Hepatocyte (in vitro differentiated cells): ENCODE measurements at regions not wholly inside any gene's neighbourhood (a gene's known extent, or its start where the extent isn't known, plus 50 kb on each side); places are given as distances from the start of the nearest gene placed in this dataset.

Source experiments
- DNase-seq: peaks from one replicate; pipeline ENCODE4 v3.0.0-alpha.2; 2016; ENCODE audit warnings: low spot score
- H2AFZ ChIP-seq: fragments of 200-600 bp; sonication (generic); 2 replicates; pipeline ENCODE4 v1.6.0; 2016; ENCODE audit warnings: antibody characterized with exemption, mild to moderate bottlenecking
- H3K27ac ChIP-seq: fragments of 200-600 bp; sonication (generic); 2 replicates; pipeline ENCODE4 v1.5.1; 2016; ENCODE audit warnings: mild to moderate bottlenecking
- H3K27me3 ChIP-seq: fragments of 200-600 bp; sonication (generic); 2 replicates; pipeline ENCODE4 v1.6.1; 2016
- H3K36me3 ChIP-seq: fragments of 200-600 bp; sonication (generic); replicated peaks from 2 replicates; pipeline ENCODE4 v1.5.1; 2016; ENCODE audit warnings: low read depth; ENCODE audit not compliant: insufficient read depth
- H3K4me1 ChIP-seq: fragments of 200-600 bp; sonication (generic); 2 replicates; pipeline ENCODE4 v1.5.1; 2016; ENCODE audit warnings: mild to moderate bottlenecking, moderate library complexity; ENCODE audit not compliant: insufficient read depth
- H3K4me2 ChIP-seq: fragments of 200-600 bp; sonication (generic); 2 replicates; pipeline ENCODE4 v1.6.0; 2016
- H3K4me3 ChIP-seq: fragments of 200-600 bp; sonication (generic); 2 replicates; pipeline ENCODE4 v1.5.1; 2016; ENCODE audit warnings: mild to moderate bottlenecking
- H3K79me2 ChIP-seq: fragments of 200-600 bp; sonication (generic); 2 replicates; pipeline ENCODE4 v1.6.0; 2017; ENCODE audit warnings: mild to moderate bottlenecking
- H3K9me2 ChIP-seq: fragments of 200-600 bp; sonication (generic); replicated peaks from 2 replicates; pipeline ENCODE4 v1.6.0; 2017; ENCODE audit warnings: mild to moderate bottlenecking; ENCODE audit not compliant: insufficient read depth
- H3K9me3 ChIP-seq: fragments of 200-600 bp; sonication (generic); 2 replicates; pipeline ENCODE4 v1.5.1; 2016; ENCODE audit warnings: low read depth, mild to moderate bottlenecking
- H4K20me1 ChIP-seq: fragments of 200-600 bp; sonication (generic); 2 replicates; pipeline ENCODE4 v1.6.0; 2016; ENCODE audit warnings: mild to moderate bottlenecking; ENCODE audit not compliant: insufficient read depth, poor library complexity, severe bottlenecking
- EZH2 ChIP-seq: fragments of 200-600 bp; sonication (generic); IDR thresholded peaks from 2 replicates; pipeline ENCODE4 v1.6.1; 2016; ENCODE audit warnings: antibody characterized with exemption, mild to moderate bottlenecking, borderline replicate concordance
- EZH2phosphoT487 ChIP-seq: fragments of 200-600 bp; sonication (generic); IDR thresholded peaks from one replicate; pipeline ENCODE4 v1.6.1; 2018; ENCODE audit warnings: antibody characterized with exemption, mild to moderate bottlenecking, low read depth, moderate library complexity; ENCODE audit not compliant: unreplicated experiment, severe bottlenecking
- WGBS: methylation state at CpG from one replicate; pipeline ENCODE4 v1.1.6; 2016; ENCODE audit warnings: low lambda C conversion rate; ENCODE audit errors: missing lambda C conversion rate; 5-methylcytosine and 5-hydroxymethylcytosine counted together
- TF ChIP-seq, protein P1 (sequence below): fragments of 200-600 bp; sonication (generic); IDR thresholded peaks from 2 replicates; pipeline ENCODE4 v1.5.1; 2016; ENCODE audit warnings: antibody characterized with exemption, mild to moderate bottlenecking; ENCODE audit not compliant: poor library complexity

GRCh38 chr10:23804125-23804524 lies 365.2 kb downstream of the OTUD1 start:
- Histone ChIP-seq H3K27ac (no peak overlapping the region), H3K4me3 (no peak overlapping the region), H3K9me2 (no peaks in the 10 kb centered on the region), H3K27me3 (no peaks in the 10 kb centered on the region), H3K9me3 (no peaks in the 10 kb centered on the region), H3K79me2 (no peaks in the 10 kb centered on the region), H3K4me1 (no peaks in the 10 kb centered on the region), H3K36me3 (no peaks in the 10 kb centered on the region), H3K4me2 (no peak overlapping the region), H4K20me1 (no peaks in the 10 kb centered on the region), H2AFZ (no peak overlapping the region)
- no peak for DNase-seq
- TF ChIP-seq EZH2 = no peak
- no peak for TF ChIP-seq EZH2phosphoT487
- TF ChIP-seq, protein P1, sequence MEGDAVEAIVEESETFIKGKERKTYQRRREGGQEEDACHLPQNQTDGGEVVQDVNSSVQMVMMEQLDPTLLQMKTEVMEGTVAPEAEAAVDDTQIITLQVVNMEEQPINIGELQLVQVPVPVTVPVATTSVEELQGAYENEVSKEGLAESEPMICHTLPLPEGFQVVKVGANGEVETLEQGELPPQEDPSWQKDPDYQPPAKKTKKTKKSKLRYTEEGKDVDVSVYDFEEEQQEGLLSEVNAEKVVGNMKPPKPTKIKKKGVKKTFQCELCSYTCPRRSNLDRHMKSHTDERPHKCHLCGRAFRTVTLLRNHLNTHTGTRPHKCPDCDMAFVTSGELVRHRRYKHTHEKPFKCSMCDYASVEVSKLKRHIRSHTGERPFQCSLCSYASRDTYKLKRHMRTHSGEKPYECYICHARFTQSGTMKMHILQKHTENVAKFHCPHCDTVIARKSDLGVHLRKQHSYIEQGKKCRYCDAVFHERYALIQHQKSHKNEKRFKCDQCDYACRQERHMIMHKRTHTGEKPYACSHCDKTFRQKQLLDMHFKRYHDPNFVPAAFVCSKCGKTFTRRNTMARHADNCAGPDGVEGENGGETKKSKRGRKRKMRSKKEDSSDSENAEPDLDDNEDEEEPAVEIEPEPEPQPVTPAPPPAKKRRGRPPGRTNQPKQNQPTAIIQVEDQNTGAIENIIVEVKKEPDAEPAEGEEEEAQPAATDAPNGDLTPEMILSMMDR = no peak
- 73% methylated on average over 2 of the region's 2 CpGs for WGBS

DNA sequence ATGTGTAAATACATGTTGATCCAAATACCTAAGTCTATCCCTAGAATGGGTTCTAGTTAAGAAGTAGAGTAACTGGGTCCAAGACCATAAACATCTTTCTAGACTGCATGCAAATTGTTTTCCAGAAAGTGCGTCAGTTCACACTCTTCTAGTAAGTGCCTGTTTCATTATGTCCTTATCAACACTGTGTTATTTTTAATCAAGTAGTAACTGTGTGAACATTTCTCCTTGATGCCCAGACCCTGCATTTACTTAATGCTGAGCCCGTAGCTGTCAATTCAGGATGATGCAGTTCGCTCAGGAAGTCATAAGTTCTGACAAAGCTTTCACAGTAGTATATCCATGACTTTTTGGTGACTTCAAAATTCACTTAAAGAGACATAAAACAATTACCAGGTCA lies 374.8 kb downstream of the OTUD1 start:
- no peaks in the 10 kb centered on the region for H4K20me1 ChIP-seq

DNA sequence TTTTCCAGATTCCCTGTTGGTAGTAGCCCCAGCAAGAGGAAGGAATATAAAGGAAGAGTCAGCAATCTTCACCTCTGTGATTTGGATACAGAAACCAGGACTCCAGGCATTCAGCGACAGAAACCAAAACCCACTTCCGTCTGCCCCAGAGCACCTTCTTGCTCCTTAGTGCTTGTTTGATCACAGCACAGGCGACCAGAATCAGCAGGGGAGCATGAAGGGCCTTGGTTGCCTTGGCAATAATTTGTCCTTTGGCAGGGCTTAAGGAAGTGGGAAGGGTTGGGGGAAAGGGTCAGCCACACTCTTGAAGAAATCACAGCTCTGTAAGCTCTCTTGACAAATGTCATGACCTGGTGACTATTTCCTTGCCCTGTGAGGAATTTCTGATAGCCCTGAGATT lies 379.6 kb downstream of the OTUD1 start:
- 45% methylated on average over 3 of the region's 3 CpGs for WGBS
- Histone ChIP-seq H3K4me3 (no peak overlapping the region), H2AFZ (no peak overlapping the region), H3K79me2 (no peaks in the 10 kb centered on the region), H3K27ac (no peak overlapping the region), H3K9me2 (no peaks in the 10 kb centered on the region), H3K4me2 (no peak overlapping the region), H3K27me3 (no peaks in the 10 kb centered on the region), H3K9me3 (no peaks in the 10 kb centered on the region), H4K20me1 (no peaks in the 10 kb centered on the region), H3K4me1 (no peaks in the 10 kb centered on the region), H3K36me3 (no peaks in the 10 kb centered on the region)
- TF ChIP-seq EZH2phosphoT487 = no peak
- TF ChIP-seq, protein P1 = no peak
- TF ChIP-seq EZH2 = no peak
- DNase-seq = no peak

More for the DNA sequence above, 374.8 kb downstream of the OTUD1 start:
- Histone ChIP-seq H3K4me2 (no peak overlapping the region), H3K36me3 (no peaks in the 10 kb centered on the region), H3K4me1 (no peaks in the 10 kb centered on the region), H3K9me2 (no peaks in the 10 kb centered on the region), H3K79me2 (no peaks in the 10 kb centered on the region), H3K4me3 (no peak overlapping the region), H2AFZ (no peak overlapping the region), H3K27me3 (no peaks in the 10 kb centered on the region), H3K9me3 (no peaks in the 10 kb centered on the region), H3K27ac (no peak overlapping the region)
- TF ChIP-seq, protein P1 = no peak
- TF ChIP-seq EZH2 = no peak
- TF ChIP-seq EZH2phosphoT487 = no peak
- WGBS = 89% methylated on average over 3 of the region's 3 CpGs
- DNase-seq = no peak

GRCh38 chr10:23820792-23821191 lies 381.9 kb downstream of the OTUD1 start:
- Histone ChIP-seq H3K79me2 (no peaks in the 10 kb centered on the region), H3K9me2 (no peaks in the 10 kb centered on the region), H3K9me3 (no peaks in the 10 kb centered on the region), H2AFZ (no peak overlapping the region), H3K27ac (no peak overlapping the region), H3K4me2 (no peak overlapping the region), H3K36me3 (no peaks in the 10 kb centered on the region), H3K27me3 (no peaks in the 10 kb centered on the region), H3K4me3 (no peak overlapping the region), H3K4me1 (no peaks in the 10 kb centered on the region), H4K20me1 (no peaks in the 10 kb centered on the region)
- 90% methylated on average over 3 of the region's 3 CpGs for WGBS
- TF ChIP-seq EZH2phosphoT487 (no peak), EZH2 (no peak)
- TF ChIP-seq, protein P1 = no peak
- DNase-seq = no peak
